ENCODE measurements at regions not wholly inside any gene's neighbourhood (a gene's known extent, or its start where the extent isn't known, plus 50 kb on each side); places are given as distances from the start of the nearest gene placed in this dataset.

DNA sequence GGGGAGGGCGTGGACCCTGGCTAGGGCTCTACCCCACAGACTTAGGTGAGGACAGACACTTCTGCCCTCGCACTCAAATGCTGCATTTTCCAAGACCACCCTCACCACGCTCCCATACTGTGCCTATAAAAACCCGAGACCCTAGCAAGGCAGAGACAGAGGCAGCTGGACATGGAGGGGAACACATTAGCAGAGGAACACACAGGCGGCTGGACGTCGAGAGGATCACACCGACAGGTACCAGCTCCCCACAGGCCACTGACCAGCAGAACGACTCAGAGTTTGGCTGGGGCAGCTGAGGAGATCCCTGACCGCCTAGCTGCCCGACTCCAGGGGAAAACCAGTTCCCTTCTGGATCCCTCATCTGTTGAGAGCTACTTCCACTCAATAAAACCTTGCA lies 338.2 kb upstream of the SMIM30 start:
- POLR2A ChIA-PET, result no interaction called here
- TF ChIP-seq ZBTB40 (IDR thresholded peaks at IDR 0.05; ENCODE audit: borderline replicate concordance), result no peak
- no peak for TF ChIP-seq ATF3 (IDR thresholded peaks at IDR 0.05; ENCODE audit: borderline replicate concordance, extremely low read depth, low read depth, low read length)
- no peak for TF ChIP-seq CTCF (IDR thresholded peaks at IDR 0.05 in 2 of 3, conservative IDR thresholded peaks at IDR 0.05 in 1 of 3; ENCODE audit: control insufficient read depth in 2 of 3, extremely low read depth in 1 of 3, insufficient read depth in 1 of 3, low read depth in 3 of 3, low read length in 3 of 3)
- TF ChIP-seq EZH2 (IDR thresholded peaks at IDR 0.05; ENCODE audit: borderline replicate concordance, control insufficient read depth, low read depth, low read length), result no peak
- TF ChIP-seq SMAD5 (IDR thresholded peaks at IDR 0.05; ENCODE audit: low read depth), result no peak
- TF ChIP-seq EP300 (IDR thresholded peaks at IDR 0.05; ENCODE audit: borderline replicate concordance in 1 of 2, control insufficient read depth in 1 of 2, low read depth in 2 of 2, low read length in 2 of 2), result no peak
- no peak for TF ChIP-seq IRF4 (IDR thresholded peaks at IDR 0.05; ENCODE audit: low read depth, low read length)
- TF ChIP-seq PKNOX1 (IDR thresholded peaks at IDR 0.05), result no peak
- no peak for TF ChIP-seq YBX1 (IDR thresholded peaks at IDR 0.05)
- TF ChIP-seq TCF12 (IDR thresholded peaks at IDR 0.05; ENCODE audit: low read depth, low read length), result no peak
- TF ChIP-seq MLLT1 (IDR thresholded peaks at IDR 0.05), result no peak

More for the DNA sequence above, 338.2 kb upstream of the SMIM30 start:
- Histone ChIP-seq H3K4me3 (no peak overlapping the region), H3K4me2 (ENCODE audit: control insufficient read depth, insufficient read depth) (no peak overlapping the region), H3K27ac (ENCODE audit: control insufficient read depth, insufficient read depth) (no peak overlapping the region), H4K20me1 (ENCODE audit: control insufficient read depth, insufficient read depth) (no peaks in the 10 kb centered on the region), H2AFZ (ENCODE audit: control insufficient read depth, low read depth, low read length) (no peak overlapping the region), H3K4me1 (ENCODE audit: control insufficient read depth, insufficient read depth, low read length) (no peaks in the 10 kb centered on the region), H3K9me3 (replicated peaks; ENCODE audit: control insufficient read depth, insufficient read depth, low read length) (no peaks in the 10 kb centered on the region), H3K79me2 (ENCODE audit: control insufficient read depth, insufficient read depth, low read length) (no peaks in the 10 kb centered on the region), H3K36me3 (ENCODE audit: control insufficient read depth in 2 of 2, insufficient read depth in 2 of 2, low read length in 1 of 2) (no peaks in the 10 kb centered on the region), H3K9ac (ENCODE audit: control insufficient read depth, insufficient read depth, low read length) (no peak overlapping the region), H3K27me3 (replicated peaks in 1 of 2; ENCODE audit: control insufficient read depth in 2 of 2, insufficient read depth in 2 of 2, low read length in 1 of 2) (no peaks in the 10 kb centered on the region)
- ChIA-PET CTCF (interaction anchor here (0.7 kb wide), 1 partner anchor 36 kb away, joined by 3 read pairs; no protein-coding TSS in a partner anchor), RAD21 (ENCODE audit: unreplicated experiment) (no interaction called here), SMC1A (ENCODE audit: uncharacterized antibody, unreplicated experiment) (no interaction called here)
- no peak for FAIRE-seq
- WGBS (ENCODE audit: insufficient coverage, insufficient replicate concordance, low lambda C conversion rate, missing lambda C conversion rate), result 20% methylated on average over 11 of the region's 11 CpGs
- in situ Hi-C loops (cut with MboI), result no loop called here
- intact Hi-C loops (cut with micrococcal nuclease; ENCODE audit: unreplicated experiment), result no loop called here
- no peak for DNase-seq (ENCODE audit: low read depth, low spot score)
- BruUV-seq (replicated peaks), result no TSS peak
- no peak for ATAC-seq
